ENCODE measurements at regions not wholly inside any gene's neighbourhood (a gene's known extent, or its start where the extent isn't known, plus 50 kb on each side); places are given as distances from the start of the nearest gene placed in this dataset.

DNA sequence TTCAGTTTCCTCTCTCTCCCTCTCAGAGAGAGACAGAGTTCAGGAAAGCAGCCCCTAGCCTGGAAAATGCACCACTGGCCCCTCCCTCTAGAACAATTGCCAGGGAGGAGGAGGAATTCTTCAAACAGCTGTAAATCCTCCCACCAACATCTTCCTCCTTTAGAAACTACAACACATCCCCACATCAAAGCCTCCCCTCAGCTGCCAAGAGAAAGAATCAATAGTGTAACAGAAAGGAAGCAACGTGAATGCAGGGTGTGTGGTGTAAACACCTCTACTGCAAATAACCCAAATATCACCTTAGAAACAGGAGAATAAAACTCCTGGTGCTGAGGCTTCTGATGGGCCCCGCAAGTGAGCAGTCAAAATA is 249.9 kb upstream of the GATB start:
- H3K4me1 ChIP-seq (ENCODE audit: insufficient read depth, low read length, poor library complexity, severe bottlenecking), result peaks cover 29% of the 10 kb centered on the region
- H3K9me3 ChIP-seq (ENCODE audit: insufficient read depth, low read depth, low read length), result peaks cover 7% of the 10 kb centered on the region; the same call in 1 of the 2 replicates
- no peaks in the 10 kb centered on the region for H3K9me2 ChIP-seq (replicated peaks; ENCODE audit: low read depth, low read length)
- H2AFZ ChIP-seq (ENCODE audit: low read length), result no peak overlapping the region
- TF ChIP-seq, protein P1, sequence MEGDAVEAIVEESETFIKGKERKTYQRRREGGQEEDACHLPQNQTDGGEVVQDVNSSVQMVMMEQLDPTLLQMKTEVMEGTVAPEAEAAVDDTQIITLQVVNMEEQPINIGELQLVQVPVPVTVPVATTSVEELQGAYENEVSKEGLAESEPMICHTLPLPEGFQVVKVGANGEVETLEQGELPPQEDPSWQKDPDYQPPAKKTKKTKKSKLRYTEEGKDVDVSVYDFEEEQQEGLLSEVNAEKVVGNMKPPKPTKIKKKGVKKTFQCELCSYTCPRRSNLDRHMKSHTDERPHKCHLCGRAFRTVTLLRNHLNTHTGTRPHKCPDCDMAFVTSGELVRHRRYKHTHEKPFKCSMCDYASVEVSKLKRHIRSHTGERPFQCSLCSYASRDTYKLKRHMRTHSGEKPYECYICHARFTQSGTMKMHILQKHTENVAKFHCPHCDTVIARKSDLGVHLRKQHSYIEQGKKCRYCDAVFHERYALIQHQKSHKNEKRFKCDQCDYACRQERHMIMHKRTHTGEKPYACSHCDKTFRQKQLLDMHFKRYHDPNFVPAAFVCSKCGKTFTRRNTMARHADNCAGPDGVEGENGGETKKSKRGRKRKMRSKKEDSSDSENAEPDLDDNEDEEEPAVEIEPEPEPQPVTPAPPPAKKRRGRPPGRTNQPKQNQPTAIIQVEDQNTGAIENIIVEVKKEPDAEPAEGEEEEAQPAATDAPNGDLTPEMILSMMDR (conservative IDR thresholded peaks at IDR 0.05; ENCODE audit: low read length), result no peak
- no peak for TF ChIP-seq EZH2phosphoT487 (IDR thresholded peaks at IDR 0.05; ENCODE audit: borderline replicate concordance)
- H3K4me2 ChIP-seq (ENCODE audit: low read depth, low read length, poor library complexity, severe bottlenecking), result no peak overlapping the region
- H3K27me3 ChIP-seq (ENCODE audit: insufficient read depth, low read length, poor library complexity, severe bottlenecking), result no peaks in the 10 kb centered on the region
- no peaks in the 10 kb centered on the region for H4K20me1 ChIP-seq (ENCODE audit: insufficient read depth, low read length, poor library complexity, severe bottlenecking)
- H3K79me2 ChIP-seq (ENCODE audit: insufficient read depth, low read length), result no peaks in the 10 kb centered on the region
- no peaks in the 10 kb centered on the region for H3F3A ChIP-seq (ENCODE audit: low read depth)
- no peak overlapping the region for H3K4me3 ChIP-seq (ENCODE audit: low read length, poor library complexity, severe bottlenecking)
- no peak overlapping the region for H3K9ac ChIP-seq (ENCODE audit: low read depth, low read length, poor library complexity, severe bottlenecking)
- H3K36me3 ChIP-seq (ENCODE audit: insufficient read depth, low read length), result no peaks in the 10 kb centered on the region

DNA sequence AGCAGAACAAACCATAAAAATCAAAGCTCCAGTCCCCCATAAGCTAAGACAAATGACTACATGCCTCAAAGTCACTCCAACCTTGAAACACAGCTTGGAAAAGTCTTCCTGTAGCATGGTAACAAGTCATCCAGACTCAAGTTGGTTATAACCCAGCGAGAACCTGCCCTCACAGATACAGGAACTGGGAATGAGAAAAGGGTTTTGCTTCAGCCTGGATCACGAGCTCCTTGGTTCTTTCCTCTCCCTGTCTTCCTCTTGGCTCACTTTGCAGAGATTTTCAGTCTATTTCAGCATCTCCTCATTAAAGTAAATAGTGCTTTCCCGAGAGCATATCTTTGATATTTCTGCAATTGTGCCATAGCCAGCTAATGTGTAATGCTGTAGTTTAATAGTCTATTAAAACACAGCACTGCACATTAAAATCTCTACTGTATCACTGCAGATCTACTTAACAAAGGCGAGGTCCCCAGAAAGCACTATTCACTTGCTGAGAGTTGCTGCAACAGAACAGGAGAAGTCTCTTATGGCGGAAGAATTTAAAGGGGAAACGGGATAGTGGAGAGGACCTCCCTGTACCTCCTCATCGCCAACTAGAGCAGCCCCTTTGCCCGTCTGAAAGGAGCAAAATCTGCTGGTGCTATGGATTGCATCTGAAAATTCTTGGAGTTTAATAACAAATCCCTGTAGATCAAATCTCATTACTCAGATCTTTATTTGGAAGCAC is 249.3 kb upstream of the GATB start:
- Histone ChIP-seq H3K9ac (ENCODE audit: low read depth, low read length, poor library complexity, severe bottlenecking) (no peak overlapping the region), H3K79me2 (ENCODE audit: insufficient read depth, low read length) (no peaks in the 10 kb centered on the region), H3K4me1 (ENCODE audit: insufficient read depth, low read length, poor library complexity, severe bottlenecking) (peaks cover 29% of the 10 kb centered on the region), H2AFZ (ENCODE audit: low read length) (no peak overlapping the region), H3K4me2 (ENCODE audit: low read depth, low read length, poor library complexity, severe bottlenecking) (no peak overlapping the region), H3K36me3 (ENCODE audit: insufficient read depth, low read length) (no peaks in the 10 kb centered on the region), H3K9me3 (ENCODE audit: insufficient read depth, low read depth, low read length) (peaks cover 7% of the 10 kb centered on the region; the same call in 1 of the 2 replicates), H3F3A (ENCODE audit: low read depth) (no peaks in the 10 kb centered on the region), H3K9me2 (replicated peaks; ENCODE audit: low read depth, low read length) (no peaks in the 10 kb centered on the region), H3K27me3 (ENCODE audit: insufficient read depth, low read length, poor library complexity, severe bottlenecking) (no peaks in the 10 kb centered on the region), H4K20me1 (ENCODE audit: insufficient read depth, low read length, poor library complexity, severe bottlenecking) (no peaks in the 10 kb centered on the region), H3K4me3 (ENCODE audit: low read length, poor library complexity, severe bottlenecking) (no peak overlapping the region)
- TF ChIP-seq EZH2phosphoT487 (IDR thresholded peaks at IDR 0.05; ENCODE audit: borderline replicate concordance), result no peak
- TF ChIP-seq, protein P1 (conservative IDR thresholded peaks at IDR 0.05; ENCODE audit: low read length), result no peak

DNA sequence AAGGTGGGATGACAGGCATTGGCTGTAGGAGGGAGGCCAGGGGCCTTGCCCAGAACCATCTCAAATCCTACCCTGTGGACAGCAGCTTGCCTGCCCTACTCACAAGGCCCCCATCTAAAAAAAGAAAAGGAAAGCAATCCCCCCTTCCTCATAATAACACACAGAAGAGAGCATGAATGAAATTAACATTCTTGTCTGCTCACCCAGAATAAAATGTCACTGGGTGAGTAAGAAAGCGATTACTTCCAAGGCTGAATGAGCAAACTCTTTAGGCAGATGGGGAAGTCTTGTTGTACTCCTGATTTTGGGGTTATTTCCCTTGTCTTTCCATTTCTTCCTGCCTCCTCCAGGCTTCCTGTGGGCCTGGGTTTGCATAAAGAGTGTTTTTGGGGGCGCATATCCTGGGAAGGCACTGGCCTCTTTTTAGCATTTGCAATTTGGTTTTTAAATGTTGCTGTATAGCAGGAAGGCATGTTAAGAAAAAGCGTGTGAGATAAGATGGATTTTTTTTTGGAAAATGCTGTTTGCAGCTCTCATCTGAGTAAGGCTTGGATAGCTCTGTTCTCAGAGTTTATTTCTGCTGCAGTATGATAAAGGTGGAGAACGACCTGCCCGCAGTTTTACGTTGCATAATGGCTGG is 248.3 kb upstream of the GATB start:
- no peak for TF ChIP-seq EZH2phosphoT487 (IDR thresholded peaks at IDR 0.05; ENCODE audit: borderline replicate concordance)
- TF ChIP-seq, protein P1 (conservative IDR thresholded peaks at IDR 0.05; ENCODE audit: low read length), result no peak
- no peaks in the 10 kb centered on the region for H3K9me2 ChIP-seq (replicated peaks; ENCODE audit: low read depth, low read length)
- H3K27me3 ChIP-seq (ENCODE audit: insufficient read depth, low read length, poor library complexity, severe bottlenecking), result no peaks in the 10 kb centered on the region
- H3K9ac ChIP-seq (ENCODE audit: low read depth, low read length, poor library complexity, severe bottlenecking), result no peak overlapping the region
- H3F3A ChIP-seq (ENCODE audit: low read depth), result no peaks in the 10 kb centered on the region
- no peaks in the 10 kb centered on the region for H3K79me2 ChIP-seq (ENCODE audit: insufficient read depth, low read length)
- H3K4me3 ChIP-seq (ENCODE audit: low read length, poor library complexity, severe bottlenecking), result no peak overlapping the region
- no peak overlapping the region for H2AFZ ChIP-seq (ENCODE audit: low read length)
- no peaks in the 10 kb centered on the region for H4K20me1 ChIP-seq (ENCODE audit: insufficient read depth, low read length, poor library complexity, severe bottlenecking)
- H3K4me1 ChIP-seq (ENCODE audit: insufficient read depth, low read length, poor library complexity, severe bottlenecking), result peaks cover 19% of the 10 kb centered on the region
- H3K9me3 ChIP-seq (ENCODE audit: insufficient read depth, low read depth, low read length), result peaks cover 7% of the 10 kb centered on the region; the same call in 1 of the 2 replicates
- H3K4me2 ChIP-seq (ENCODE audit: low read depth, low read length, poor library complexity, severe bottlenecking), result no peak overlapping the region
- H3K36me3 ChIP-seq (ENCODE audit: insufficient read depth, low read length), result no peaks in the 10 kb centered on the region

All from Loucy (cell line).